Fibroblast of villous mesenchyme (primary cell): ENCODE measurements at regions not wholly inside any gene's neighbourhood (a gene's known extent, or its start where the extent isn't known, plus 50 kb on each side); places are given as distances from the start of the nearest gene placed in this dataset.

Source experiments
- DNase-seq: peaks from one replicate; pipeline ENCODE4 v3.0.0-alpha.2; 2010; ENCODE audit warnings: low read depth
- H3K4me3 ChIP-seq: 2 replicates; pipeline ENCODE4 v1.5.1; 2011; ENCODE audit warnings: low read depth, mild to moderate bottlenecking, low read length
- CTCF ChIP-seq: IDR thresholded peaks from 2 replicates; pipeline ENCODE4 v1.5.1; 2012; ENCODE audit warnings: low read depth, mild to moderate bottlenecking, low read length; ENCODE audit not compliant: insufficient read depth

- TF ChIP-seq CTCF: no peak
- no peak overlapping the region for H3K4me3 ChIP-seq
- no peak for DNase-seq
Measured at GRCh38 chr2:2399396-2399795, 68.3 kb upstream of the MYT1L start.

- no peak for TF ChIP-seq CTCF
- H3K4me3 ChIP-seq: no peak overlapping the region
- no peak for DNase-seq
Measured at GRCh38 chr2:2392332-2392731, 61.3 kb upstream of the MYT1L start.

- no peak overlapping the region for H3K4me3 ChIP-seq
- DNase-seq: no peak
- no peak for TF ChIP-seq CTCF
Measured at GRCh38 chr2:2389215-2389614, 58.1 kb upstream of the MYT1L start.
